GM19324 (cell line): ENCODE measurements at regions not wholly inside any gene's neighbourhood (a gene's known extent, or its start where the extent isn't known, plus 50 kb on each side); places are given as distances from the start of the nearest gene placed in this dataset.

Experiments used
- ATAC-seq: cut with Tn5 transposase; IDR thresholded peaks from one replicate; pipeline ENCODE4 v1.9.1; 2021; ENCODE audit warnings: mild to moderate bottlenecking, moderate library complexity; ENCODE audit not compliant: unreplicated experiment, low FRiP score

- ATAC-seq, result no peak
Observed at GRCh38 chr21:25425156-25425555, 182.1 kb downstream of the MRPL39 start.

GRCh38 chr21:25424634-25425033 is 182.6 kb downstream of the MRPL39 start:
- no peak for ATAC-seq

GRCh38 chr21:25424048-25424447 is 183.2 kb downstream of the MRPL39 start:
- ATAC-seq, result no peak

- no peak for ATAC-seq
Observed at GRCh38 chr21:25422610-25423608, 184.4 kb downstream of the MRPL39 start.

- ATAC-seq, result peak; percentile 84
Observed at GRCh38 chr21:25421321-25422028, 185.8 kb downstream of the MRPL39 start.

- ATAC-seq, result peak; percentile 3
Observed at GRCh38 chr21:25420831-25421230, 186.4 kb downstream of the MRPL39 start.

- ATAC-seq, result no peak
Observed at GRCh38 chr21:25416669-25417068, 190.6 kb downstream of the MRPL39 start.

- ATAC-seq, result no peak
Observed at GRCh38 chr21:25412100-25412499, 195.2 kb downstream of the MRPL39 start.

GRCh38 chr21:25409978-25410377 is 197.3 kb downstream of the MRPL39 start:
- ATAC-seq, result no peak

GRCh38 chr21:25408666-25409065 is 198.6 kb downstream of the MRPL39 start:
- no peak for ATAC-seq

GRCh38 chr21:25406887-25407579 is 200.2 kb downstream of the MRPL39 start:
- ATAC-seq, result no peak

GRCh38 chr21:25405984-25406383 is 201.3 kb downstream of the MRPL39 start:
- no peak for ATAC-seq

GRCh38 chr21:25402134-25402961 is 204.9 kb downstream of the MRPL39 start:
- no peak for ATAC-seq

- no peak for ATAC-seq
Observed at GRCh38 chr21:25400427-25400826, 206.9 kb downstream of the MRPL39 start.

GRCh38 chr21:25398630-25399029 is 208.7 kb downstream of the MRPL39 start:
- ATAC-seq, result no peak

GRCh38 chr21:25396135-25396711 is 211.1 kb downstream of the MRPL39 start:
- ATAC-seq, result peak; percentile 76

- no peak for ATAC-seq
Observed at GRCh38 chr21:25391777-25392176, 215.5 kb downstream of the MRPL39 start.

- ATAC-seq, result no peak
Observed at GRCh38 chr21:25390701-25391100, 216.6 kb downstream of the MRPL39 start.

- no peak for ATAC-seq
Observed at GRCh38 chr21:25387665-25388064, 219.6 kb downstream of the MRPL39 start.
